ENCODE measurements at regions not wholly inside any gene's neighbourhood (a gene's known extent, or its start where the extent isn't known, plus 50 kb on each side); places are given as distances from the start of the nearest gene placed in this dataset.

DNA sequence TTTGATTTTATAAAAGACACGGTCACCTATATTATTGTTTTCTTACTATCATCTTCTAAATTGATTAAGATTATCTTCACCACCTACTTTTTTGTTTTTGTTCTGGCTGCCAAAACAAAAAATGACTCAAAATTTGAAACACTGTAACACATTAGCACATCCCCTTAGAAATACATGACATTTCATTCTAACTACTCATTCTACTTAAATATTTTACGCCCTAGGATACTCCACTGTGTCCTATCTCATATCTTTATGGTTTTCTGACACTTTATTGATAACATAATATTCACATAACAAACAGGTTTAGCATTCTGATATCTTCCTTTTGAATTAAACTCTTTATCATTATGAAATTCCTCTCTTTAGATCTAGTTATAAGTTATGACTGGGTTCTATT is 656.2 kb downstream of the GBE1 start:
- TF ChIP-seq, protein P1, sequence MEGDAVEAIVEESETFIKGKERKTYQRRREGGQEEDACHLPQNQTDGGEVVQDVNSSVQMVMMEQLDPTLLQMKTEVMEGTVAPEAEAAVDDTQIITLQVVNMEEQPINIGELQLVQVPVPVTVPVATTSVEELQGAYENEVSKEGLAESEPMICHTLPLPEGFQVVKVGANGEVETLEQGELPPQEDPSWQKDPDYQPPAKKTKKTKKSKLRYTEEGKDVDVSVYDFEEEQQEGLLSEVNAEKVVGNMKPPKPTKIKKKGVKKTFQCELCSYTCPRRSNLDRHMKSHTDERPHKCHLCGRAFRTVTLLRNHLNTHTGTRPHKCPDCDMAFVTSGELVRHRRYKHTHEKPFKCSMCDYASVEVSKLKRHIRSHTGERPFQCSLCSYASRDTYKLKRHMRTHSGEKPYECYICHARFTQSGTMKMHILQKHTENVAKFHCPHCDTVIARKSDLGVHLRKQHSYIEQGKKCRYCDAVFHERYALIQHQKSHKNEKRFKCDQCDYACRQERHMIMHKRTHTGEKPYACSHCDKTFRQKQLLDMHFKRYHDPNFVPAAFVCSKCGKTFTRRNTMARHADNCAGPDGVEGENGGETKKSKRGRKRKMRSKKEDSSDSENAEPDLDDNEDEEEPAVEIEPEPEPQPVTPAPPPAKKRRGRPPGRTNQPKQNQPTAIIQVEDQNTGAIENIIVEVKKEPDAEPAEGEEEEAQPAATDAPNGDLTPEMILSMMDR (IDR thresholded peaks at IDR 0.05): no peak
- TF ChIP-seq, protein P2, sequence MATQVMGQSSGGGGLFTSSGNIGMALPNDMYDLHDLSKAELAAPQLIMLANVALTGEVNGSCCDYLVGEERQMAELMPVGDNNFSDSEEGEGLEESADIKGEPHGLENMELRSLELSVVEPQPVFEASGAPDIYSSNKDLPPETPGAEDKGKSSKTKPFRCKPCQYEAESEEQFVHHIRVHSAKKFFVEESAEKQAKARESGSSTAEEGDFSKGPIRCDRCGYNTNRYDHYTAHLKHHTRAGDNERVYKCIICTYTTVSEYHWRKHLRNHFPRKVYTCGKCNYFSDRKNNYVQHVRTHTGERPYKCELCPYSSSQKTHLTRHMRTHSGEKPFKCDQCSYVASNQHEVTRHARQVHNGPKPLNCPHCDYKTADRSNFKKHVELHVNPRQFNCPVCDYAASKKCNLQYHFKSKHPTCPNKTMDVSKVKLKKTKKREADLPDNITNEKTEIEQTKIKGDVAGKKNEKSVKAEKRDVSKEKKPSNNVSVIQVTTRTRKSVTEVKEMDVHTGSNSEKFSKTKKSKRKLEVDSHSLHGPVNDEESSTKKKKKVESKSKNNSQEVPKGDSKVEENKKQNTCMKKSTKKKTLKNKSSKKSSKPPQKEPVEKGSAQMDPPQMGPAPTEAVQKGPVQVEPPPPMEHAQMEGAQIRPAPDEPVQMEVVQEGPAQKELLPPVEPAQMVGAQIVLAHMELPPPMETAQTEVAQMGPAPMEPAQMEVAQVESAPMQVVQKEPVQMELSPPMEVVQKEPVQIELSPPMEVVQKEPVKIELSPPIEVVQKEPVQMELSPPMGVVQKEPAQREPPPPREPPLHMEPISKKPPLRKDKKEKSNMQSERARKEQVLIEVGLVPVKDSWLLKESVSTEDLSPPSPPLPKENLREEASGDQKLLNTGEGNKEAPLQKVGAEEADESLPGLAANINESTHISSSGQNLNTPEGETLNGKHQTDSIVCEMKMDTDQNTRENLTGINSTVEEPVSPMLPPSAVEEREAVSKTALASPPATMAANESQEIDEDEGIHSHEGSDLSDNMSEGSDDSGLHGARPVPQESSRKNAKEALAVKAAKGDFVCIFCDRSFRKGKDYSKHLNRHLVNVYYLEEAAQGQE (IDR thresholded peaks at IDR 0.05; ENCODE audit: insufficient read depth in 1 of 2, low read depth in 2 of 2, low read length in 1 of 2): no peak
- no peak for TF ChIP-seq SIN3A (IDR thresholded peaks at IDR 0.05; ENCODE audit: borderline replicate concordance, insufficient read depth, low read depth, low read length)
- no peak for TF ChIP-seq TCF7L2 (IDR thresholded peaks at IDR 0.05; ENCODE audit: low read depth, low read length)
- TF ChIP-seq POLR2AphosphoS5 (IDR thresholded peaks at IDR 0.05; ENCODE audit: low read depth, low read length): no peak

Data from Panc1 (cell line).